CD14-positive monocyte (primary cell): ENCODE measurements at regions not wholly inside any gene's neighbourhood (a gene's known extent, or its start where the extent isn't known, plus 50 kb on each side); places are given as distances from the start of the nearest gene placed in this dataset.

ENCODE experiments used
- DNase-seq, 3 donors: peaks; one replicate each; pipeline ENCODE4 v3.0.0-alpha.2; 2011 to 2022
- H2AFZ ChIP-seq: 2 replicates; pipeline ENCODE4 v1.6.0; 2012; ENCODE audit warnings: mild to moderate bottlenecking, low read depth, low read length, inconsistent platforms; ENCODE audit not compliant: insufficient read depth, poor library complexity, severe bottlenecking
- H3K27ac ChIP-seq, 2 donors: 1 replicate in 1 of 2; 2 replicates in 1 of 2; pipeline ENCODE4 v1.5.1; 2012 to 2013; ENCODE audit warnings: low read length in 2 of 2, control low read depth in 1 of 2, inconsistent platforms in 1 of 2, low read depth in 1 of 2, mild to moderate bottlenecking in 1 of 2
- H3K27me3 ChIP-seq, 2 donors: one replicate each; pipeline versions ENCODE4 v1.6.0 to v1.6.1; 2011 to 2013; ENCODE audit warnings: low read length in 2 of 2; ENCODE audit not compliant: control insufficient read depth in 2 of 2, insufficient read depth in 2 of 2
- H3K36me3 ChIP-seq, 2 donors: replicated peaks in 1 of 2; 1 replicate in 1 of 2; 2 replicates in 1 of 2; pipeline versions ENCODE4 v1.5.1 to v1.6.1; 2012 to 2013; ENCODE audit warnings: low read length in 2 of 2, control low read depth in 1 of 2, inconsistent platforms in 1 of 2, mild to moderate bottlenecking in 1 of 2; ENCODE audit not compliant: insufficient read depth in 2 of 2, control insufficient read depth in 1 of 2
- H3K4me1 ChIP-seq, 2 donors: 1 replicate in 1 of 2; 2 replicates in 1 of 2; pipeline versions ENCODE4 v1.5.1 to v1.6.1; 2012 to 2013; ENCODE audit warnings: low read length in 2 of 2, control low read depth in 1 of 2, inconsistent platforms in 1 of 2, mild to moderate bottlenecking in 1 of 2, moderate library complexity in 1 of 2; ENCODE audit not compliant: insufficient read depth in 2 of 2, control insufficient read depth in 1 of 2
- H3K4me2 ChIP-seq: replicated peaks from 2 replicates; pipeline ENCODE3; 2012; ENCODE audit warnings: low read length, moderate library complexity, mild to moderate bottlenecking; ENCODE audit not compliant: poor library complexity, severe bottlenecking; ENCODE audit errors: extremely low read depth
- H3K4me3 ChIP-seq, 3 experiments: fragments of 200-600 bp in 1 of 3; sonication (generic) in 1 of 3; replicated peaks in 1 of 3; 1 replicate in 2 of 3; 2 replicates in 1 of 3; pipeline ENCODE4 v1.5.1; 2011 to 2013; ENCODE audit warnings: low read length in 3 of 3, mild to moderate bottlenecking in 3 of 3, control low read depth in 2 of 3, low read depth in 2 of 3, inconsistent platforms in 1 of 3, moderate library complexity in 1 of 3
- H3K79me2 ChIP-seq: 2 replicates; pipeline ENCODE4 v1.6.0; 2012; ENCODE audit warnings: mild to moderate bottlenecking, control low read depth, inconsistent platforms, low read length, moderate library complexity; ENCODE audit not compliant: insufficient read depth
- H3K9ac ChIP-seq: 2 replicates; pipeline ENCODE4 v1.6.0; 2017; ENCODE audit warnings: low read length, mild to moderate bottlenecking; ENCODE audit not compliant: insufficient read depth, poor library complexity, severe bottlenecking
- H3K9me3 ChIP-seq, 2 donors: replicated peaks in 1 of 2; 1 replicate in 1 of 2; 2 replicates in 1 of 2; pipeline versions ENCODE4 v1.5.1 to v1.6.1; 2012 to 2013; ENCODE audit warnings: low read length in 2 of 2, control low read depth in 1 of 2; ENCODE audit not compliant: control insufficient read depth in 1 of 2, insufficient read depth in 1 of 2
- H4K20me1 ChIP-seq: 2 replicates; pipeline ENCODE4 v1.6.0; 2012; ENCODE audit warnings: mild to moderate bottlenecking, low read length, control low read depth, moderate library complexity; ENCODE audit not compliant: insufficient read depth
- H3K27ac Mint-ChIP-seq, 7 donors: one replicate each; pipeline ENCODE4 v1.8.0; 2020; ENCODE audit warnings: mild to moderate bottlenecking in 7 of 7, mixed read lengths in 7 of 7, moderate library complexity in 6 of 7, inconsistent platforms in 2 of 7
- H3K27me3 Mint-ChIP-seq, 3 donors: one replicate each; pipeline ENCODE4 v1.8.0; 2021 to 2022; ENCODE audit warnings: low read depth in 3 of 3, mild to moderate bottlenecking in 3 of 3, mixed read lengths in 3 of 3, moderate library complexity in 3 of 3, inconsistent platforms in 1 of 3
- H3K36me3 Mint-ChIP-seq, 2 donors: one replicate each; pipeline ENCODE4 v1.8.0; 2020; ENCODE audit warnings: mixed read lengths in 2 of 2, inconsistent platforms in 1 of 2, mild to moderate bottlenecking in 1 of 2
- H3K4me1 Mint-ChIP-seq: one replicate; pipeline ENCODE4 v1.8.0; 2020; ENCODE audit warnings: mild to moderate bottlenecking, mixed read lengths
- H3K4me3 Mint-ChIP-seq, 2 donors: one replicate each; pipeline ENCODE4 v1.8.0; 2020; ENCODE audit warnings: mild to moderate bottlenecking in 2 of 2, mixed read lengths in 2 of 2, moderate library complexity in 1 of 2
- H3K9me3 Mint-ChIP-seq, 7 donors: one replicate each; pipeline ENCODE4 v1.8.0; 2020 to 2022; ENCODE audit warnings: mixed read lengths in 7 of 7, mild to moderate bottlenecking in 6 of 7, moderate library complexity in 6 of 7, inconsistent platforms in 2 of 7
- WGBS: methylation state at CpG from one replicate; pipeline ENCODE4 v1.1.5; 2013; ENCODE audit warnings: missing lambda C conversion rate; ENCODE audit not compliant: insufficient coverage; 5-methylcytosine and 5-hydroxymethylcytosine counted together
- intact Hi-C, 2 donors: fragments of 100-400 bp; cut with micrococcal nuclease; formaldehyde crosslinking; loops; one replicate each; pipeline versions ENCODE4 v1.15.0 to v1.15.1; 2023
- TF ChIP-seq, protein P1 (sequence below): fragments of 200-600 bp; IDR thresholded peaks from one replicate; pipeline ENCODE4 v1.8.0; 2022; ENCODE audit warnings: antibody characterized with exemption, mild to moderate bottlenecking

DNA sequence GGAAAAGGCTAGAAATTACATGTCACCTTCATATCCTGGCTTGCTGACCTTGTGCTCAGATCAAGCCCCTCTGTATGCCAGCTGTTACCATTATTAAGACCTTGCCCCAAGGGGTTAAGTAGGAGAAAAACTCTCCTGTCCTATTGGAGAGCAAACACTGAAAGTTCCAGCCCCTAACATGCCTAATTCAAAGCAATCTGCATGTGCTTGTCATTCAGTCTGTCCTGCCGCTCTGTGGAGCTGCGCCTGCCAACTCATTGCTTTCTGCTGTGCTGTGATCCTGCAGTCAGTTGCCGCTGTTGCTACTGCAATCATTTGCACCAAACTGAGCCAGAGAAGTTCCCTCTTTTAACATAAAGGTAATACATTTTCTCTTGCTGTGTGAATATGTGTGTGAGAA is 113.4 kb downstream of the DISP1 start:
- 100% methylated on average over 1 of the region's 3 CpGs for WGBS
- Histone ChIP-seq H3K79me2 (no peaks in the 10 kb centered on the region), H3K36me3 (no peaks in the 10 kb centered on the region), H3K4me3 (no peak overlapping the region), H3K9ac (no peak overlapping the region), H3K9me3 (no peaks in the 10 kb centered on the region), H3K4me1 (no peaks in the 10 kb centered on the region), H4K20me1 (no peaks in the 10 kb centered on the region), H3K27me3 (no peaks in the 10 kb centered on the region), H2AFZ (no peak overlapping the region), H3K27ac (no peak overlapping the region), H3K4me2 (no peak overlapping the region)
- no peaks in the 10 kb centered on the region for H3K36me3 Mint-ChIP-seq
- no peaks in the 10 kb centered on the region for H3K27me3 Mint-ChIP-seq
- no peaks in the 10 kb centered on the region for H3K4me1 Mint-ChIP-seq
- H3K4me3 Mint-ChIP-seq, result no peak overlapping the region
- peaks cover 0 to 2% (median 0%) of the 10 kb centered on the region in 7 donors for H3K9me3 Mint-ChIP-seq
- no peak for DNase-seq
- intact Hi-C loops, result no loop called here
- TF ChIP-seq, protein P1, sequence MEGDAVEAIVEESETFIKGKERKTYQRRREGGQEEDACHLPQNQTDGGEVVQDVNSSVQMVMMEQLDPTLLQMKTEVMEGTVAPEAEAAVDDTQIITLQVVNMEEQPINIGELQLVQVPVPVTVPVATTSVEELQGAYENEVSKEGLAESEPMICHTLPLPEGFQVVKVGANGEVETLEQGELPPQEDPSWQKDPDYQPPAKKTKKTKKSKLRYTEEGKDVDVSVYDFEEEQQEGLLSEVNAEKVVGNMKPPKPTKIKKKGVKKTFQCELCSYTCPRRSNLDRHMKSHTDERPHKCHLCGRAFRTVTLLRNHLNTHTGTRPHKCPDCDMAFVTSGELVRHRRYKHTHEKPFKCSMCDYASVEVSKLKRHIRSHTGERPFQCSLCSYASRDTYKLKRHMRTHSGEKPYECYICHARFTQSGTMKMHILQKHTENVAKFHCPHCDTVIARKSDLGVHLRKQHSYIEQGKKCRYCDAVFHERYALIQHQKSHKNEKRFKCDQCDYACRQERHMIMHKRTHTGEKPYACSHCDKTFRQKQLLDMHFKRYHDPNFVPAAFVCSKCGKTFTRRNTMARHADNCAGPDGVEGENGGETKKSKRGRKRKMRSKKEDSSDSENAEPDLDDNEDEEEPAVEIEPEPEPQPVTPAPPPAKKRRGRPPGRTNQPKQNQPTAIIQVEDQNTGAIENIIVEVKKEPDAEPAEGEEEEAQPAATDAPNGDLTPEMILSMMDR, result no peak
- H3K27ac Mint-ChIP-seq, result no peak overlapping the region

DNA sequence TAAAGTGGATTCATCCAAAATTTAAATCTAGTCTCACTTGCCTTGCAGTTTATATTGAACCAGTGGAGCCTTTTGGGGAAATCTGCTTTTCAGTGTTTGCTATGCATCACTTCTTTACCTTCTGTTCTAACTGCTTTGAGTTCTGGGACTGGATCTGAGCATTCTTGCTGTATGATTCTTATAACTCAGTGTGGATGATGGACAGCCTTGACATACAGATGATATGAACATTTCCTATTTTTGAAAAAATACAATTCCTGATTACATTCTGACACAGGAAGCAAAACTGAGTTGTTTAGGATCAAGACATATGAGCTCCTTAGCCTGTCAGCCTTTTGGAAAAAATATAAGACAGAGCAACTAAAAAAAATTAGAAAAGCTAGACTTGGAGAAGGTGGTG is 115.2 kb downstream of the DISP1 start:
- no peaks in the 10 kb centered on the region for H3K36me3 Mint-ChIP-seq
- no peaks in the 10 kb centered on the region for H3K27me3 Mint-ChIP-seq
- DNase-seq, result no peak
- no peak overlapping the region for H3K4me3 Mint-ChIP-seq
- TF ChIP-seq, protein P1, result no peak
- Histone ChIP-seq H3K4me3 (no peak overlapping the region), H3K9me3 (no peaks in the 10 kb centered on the region), H3K27ac (no peak overlapping the region), H3K9ac (no peak overlapping the region), H2AFZ (no peak overlapping the region), H3K79me2 (no peaks in the 10 kb centered on the region), H3K27me3 (no peaks in the 10 kb centered on the region), H3K4me2 (no peak overlapping the region), H3K36me3 (no peaks in the 10 kb centered on the region), H3K4me1 (no peaks in the 10 kb centered on the region), H4K20me1 (no peaks in the 10 kb centered on the region)
- H3K27ac Mint-ChIP-seq, result no peak overlapping the region
- H3K4me1 Mint-ChIP-seq, result no peaks in the 10 kb centered on the region
- intact Hi-C loops, result no loop called here
- H3K9me3 Mint-ChIP-seq, result peaks cover 0 to 2% (median 0%) of the 10 kb centered on the region in 7 donors
